GM12865 (cell line): ENCODE measurements at regions not wholly inside any gene's neighbourhood (a gene's known extent, or its start where the extent isn't known, plus 50 kb on each side); places are given as distances from the start of the nearest gene placed in this dataset.

Experiments used
- DNase-seq: peaks from one replicate; pipeline ENCODE4 v3.0.0; 2010; ENCODE audit warnings: low read depth
- H3K4me3 ChIP-seq: 2 replicates; pipeline ENCODE4 v1.5.1; 2011; ENCODE audit warnings: mild to moderate bottlenecking, low read depth, low read length, control low read depth
- TF ChIP-seq, protein P1 (sequence below): IDR thresholded peaks from 2 replicates; pipeline ENCODE4 v1.5.1; 2011; ENCODE audit warnings: low read length, control low read depth, low read depth, inconsistent platforms; ENCODE audit not compliant: insufficient read depth; ENCODE audit errors: missing control alignments

DNA sequence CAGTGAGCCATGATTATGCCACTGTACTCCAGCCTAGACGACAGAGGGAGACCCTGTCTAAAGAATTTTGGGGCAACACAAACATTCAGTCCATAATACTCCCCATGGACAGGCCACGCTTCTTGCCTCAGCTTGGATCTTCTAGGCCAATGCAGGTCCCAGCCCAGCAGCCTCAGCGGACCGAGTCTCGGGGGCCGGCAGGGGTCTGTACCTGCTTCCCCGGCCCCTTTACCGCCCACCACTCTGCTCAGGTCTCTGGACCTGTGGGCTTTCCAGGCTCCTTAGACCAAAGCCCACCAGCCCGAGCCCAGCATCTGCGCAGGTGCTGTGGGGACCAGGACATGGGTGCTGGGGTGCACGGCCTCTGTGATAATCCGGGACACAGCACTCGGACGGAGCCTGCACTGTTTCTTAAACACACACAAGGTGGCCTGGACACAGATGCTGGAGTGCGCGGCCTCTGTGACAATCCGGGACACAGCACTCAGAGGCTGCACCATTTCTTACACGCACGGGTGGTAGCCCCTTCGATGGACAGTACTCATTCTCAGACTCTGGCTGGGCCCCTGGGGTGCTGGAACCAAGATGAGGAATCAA is 62.1 kb upstream of the GPC1 start:
- no peak overlapping the region for H3K4me3 ChIP-seq
- TF ChIP-seq, protein P1, sequence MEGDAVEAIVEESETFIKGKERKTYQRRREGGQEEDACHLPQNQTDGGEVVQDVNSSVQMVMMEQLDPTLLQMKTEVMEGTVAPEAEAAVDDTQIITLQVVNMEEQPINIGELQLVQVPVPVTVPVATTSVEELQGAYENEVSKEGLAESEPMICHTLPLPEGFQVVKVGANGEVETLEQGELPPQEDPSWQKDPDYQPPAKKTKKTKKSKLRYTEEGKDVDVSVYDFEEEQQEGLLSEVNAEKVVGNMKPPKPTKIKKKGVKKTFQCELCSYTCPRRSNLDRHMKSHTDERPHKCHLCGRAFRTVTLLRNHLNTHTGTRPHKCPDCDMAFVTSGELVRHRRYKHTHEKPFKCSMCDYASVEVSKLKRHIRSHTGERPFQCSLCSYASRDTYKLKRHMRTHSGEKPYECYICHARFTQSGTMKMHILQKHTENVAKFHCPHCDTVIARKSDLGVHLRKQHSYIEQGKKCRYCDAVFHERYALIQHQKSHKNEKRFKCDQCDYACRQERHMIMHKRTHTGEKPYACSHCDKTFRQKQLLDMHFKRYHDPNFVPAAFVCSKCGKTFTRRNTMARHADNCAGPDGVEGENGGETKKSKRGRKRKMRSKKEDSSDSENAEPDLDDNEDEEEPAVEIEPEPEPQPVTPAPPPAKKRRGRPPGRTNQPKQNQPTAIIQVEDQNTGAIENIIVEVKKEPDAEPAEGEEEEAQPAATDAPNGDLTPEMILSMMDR: no peak
- no peak for DNase-seq

DNA sequence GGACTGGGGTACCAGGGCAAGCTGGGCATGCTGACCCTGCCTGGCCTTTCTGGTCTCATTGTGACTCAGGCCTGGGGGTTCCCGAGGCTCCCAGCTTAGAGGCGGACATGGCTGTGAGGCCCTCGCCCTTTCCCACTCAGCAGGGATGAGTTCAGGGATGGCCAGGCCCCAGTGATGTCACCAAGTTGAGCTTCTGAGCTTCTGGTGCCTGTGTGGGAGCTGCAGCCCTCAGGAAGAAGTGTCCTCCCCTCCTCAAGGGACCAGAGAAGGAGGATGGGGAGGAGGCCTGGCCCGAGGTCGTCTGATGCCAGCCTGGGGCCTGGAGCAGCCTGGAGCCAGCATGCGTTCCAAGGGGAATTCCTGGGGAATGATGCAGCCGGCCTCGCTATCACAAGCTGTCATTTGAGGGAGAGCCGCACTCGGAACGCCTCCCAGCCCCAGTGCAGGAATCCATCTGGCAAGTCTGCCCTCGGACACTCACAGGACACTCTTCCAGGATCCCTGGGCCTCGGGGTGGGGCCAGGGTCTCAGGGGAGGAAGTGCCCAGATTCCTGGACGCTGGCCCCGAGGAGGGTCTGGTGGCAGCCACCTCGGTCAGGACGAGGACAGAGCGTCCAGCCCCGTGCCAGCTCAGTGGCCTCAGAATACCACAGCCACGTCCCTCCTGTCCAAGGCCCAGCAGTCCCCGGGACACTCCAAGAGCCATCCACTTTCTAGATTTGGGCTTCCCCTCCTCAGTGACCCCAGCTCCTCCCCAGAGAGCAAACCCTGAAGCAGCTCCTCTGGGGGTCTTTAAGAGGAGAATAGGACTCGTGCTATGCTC is 61.2 kb upstream of the GPC1 start:
- no peak overlapping the region for H3K4me3 ChIP-seq
- TF ChIP-seq, protein P1: no peak
- DNase-seq: no peak

DNA sequence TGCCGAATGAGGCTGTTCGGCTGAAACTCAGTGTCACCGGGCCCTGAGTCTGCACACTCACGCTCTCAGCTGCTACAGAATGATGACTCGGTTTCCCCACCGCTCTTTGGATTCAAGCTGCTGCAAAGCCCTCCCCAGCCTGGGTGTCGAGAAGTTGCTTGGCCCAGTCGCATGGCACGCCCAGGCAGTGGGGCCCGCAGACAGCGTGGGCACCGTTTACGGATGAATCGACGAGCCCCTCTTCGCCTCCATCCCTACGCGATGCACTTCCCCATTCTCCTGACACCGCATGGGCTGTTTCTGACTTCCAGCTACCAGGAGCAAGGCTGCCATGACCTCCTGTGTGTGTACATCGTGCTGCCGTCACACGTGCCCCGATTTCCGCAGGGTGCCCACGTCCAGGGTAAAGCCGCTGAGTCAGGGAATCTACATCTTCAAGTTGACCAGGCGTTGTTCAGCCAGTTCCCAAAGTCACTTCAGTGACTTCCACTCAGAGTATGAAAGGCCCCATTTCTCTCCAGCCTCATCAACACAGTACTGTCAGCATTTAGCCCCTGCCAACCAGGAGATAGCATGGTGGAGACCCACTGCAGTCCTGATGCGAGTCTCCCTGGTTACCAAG is 60.3 kb upstream of the GPC1 start:
- no peak for DNase-seq
- TF ChIP-seq, protein P1: no peak
- no peak overlapping the region for H3K4me3 ChIP-seq

DNA sequence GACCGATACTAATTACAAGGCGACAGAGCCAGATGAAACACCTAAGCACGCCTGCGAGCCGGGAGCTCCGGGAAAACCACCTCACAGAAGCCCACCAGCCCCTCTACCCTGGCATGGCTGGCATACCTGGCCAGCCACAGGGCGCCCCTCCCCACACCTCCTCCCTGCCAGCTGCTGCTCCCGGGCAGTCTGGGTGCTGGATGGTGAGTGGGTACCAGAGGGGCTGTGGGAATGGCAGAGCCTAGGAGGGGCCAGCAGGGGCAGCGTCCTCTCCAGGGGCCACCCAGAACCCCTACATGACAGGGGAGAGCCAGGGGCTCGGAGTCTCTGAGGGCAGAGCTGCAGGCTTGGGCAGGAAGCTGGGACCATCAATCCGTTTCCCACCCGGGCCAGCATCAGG is 58.7 kb upstream of the GPC1 start:
- TF ChIP-seq, protein P1: no peak
- no peak overlapping the region for H3K4me3 ChIP-seq
- no peak for DNase-seq

DNA sequence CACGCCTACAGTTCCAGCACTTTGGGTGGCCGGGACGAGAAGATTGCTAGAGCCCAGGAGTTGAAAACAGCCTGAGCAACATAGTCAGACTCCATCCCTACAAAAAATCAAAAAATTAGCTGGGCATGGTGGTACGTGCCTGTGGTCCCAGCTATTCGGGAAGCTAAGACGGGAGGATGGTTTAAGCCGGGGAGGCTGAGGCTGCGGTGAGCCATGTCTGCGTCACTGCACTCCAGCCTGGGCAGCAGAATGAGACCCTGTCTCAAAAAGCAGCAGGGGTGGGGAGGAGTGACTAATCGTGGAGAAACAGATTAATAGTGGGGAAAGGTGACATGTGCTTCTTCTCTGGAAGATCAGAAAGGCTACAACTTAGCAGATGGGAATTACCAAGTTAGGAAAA is 58.1 kb upstream of the GPC1 start:
- no peak for DNase-seq
- H3K4me3 ChIP-seq: no peak overlapping the region
- TF ChIP-seq, protein P1: no peak

DNA sequence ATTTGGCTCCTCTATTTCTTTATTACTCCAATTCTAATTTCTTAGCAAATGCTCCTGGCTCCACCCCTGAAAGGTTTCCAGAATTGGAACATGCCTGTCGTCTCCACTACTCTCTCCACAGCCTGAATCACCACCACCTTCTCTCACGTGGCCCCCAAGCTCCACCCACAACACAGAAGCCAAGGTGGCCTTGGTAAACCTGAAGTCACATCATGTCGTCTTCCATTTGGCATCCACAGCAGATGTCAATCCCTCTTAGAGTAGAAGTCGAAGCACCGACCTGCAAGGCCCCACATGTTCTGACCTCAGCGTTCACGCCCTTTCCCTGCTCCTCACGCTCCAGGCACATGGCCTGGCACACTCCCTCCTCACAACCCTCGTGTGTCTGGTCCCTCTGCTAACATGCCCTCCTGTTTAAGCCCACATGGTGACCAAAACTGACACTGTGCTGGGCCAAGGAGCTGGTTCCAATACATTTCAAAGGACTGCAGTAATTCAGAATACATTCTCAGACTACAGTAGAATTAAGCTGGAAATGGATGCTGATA is 56.3 kb upstream of the GPC1 start:
- no peak overlapping the region for H3K4me3 ChIP-seq
- TF ChIP-seq, protein P1: no peak

More for the DNA sequence above, 56.3 kb upstream of the GPC1 start:
- DNase-seq: no peak
